RWPE2 (cell line): ENCODE measurements at regions not wholly inside any gene's neighbourhood (a gene's known extent, or its start where the extent isn't known, plus 50 kb on each side); places are given as distances from the start of the nearest gene placed in this dataset.
A peak's percentile ranks its signal among the peaks of the same experiment; 100 is the strongest.
"Not testable (repeated sequence)": the region's sequence is repeated elsewhere in the genome, so short reads cannot be mapped to it uniquely, and the experiment has no call there.

Experiments
- ATAC-seq: fragments of 200-7000 bp; cut with Tn5 transposase; 3 replicates; pipeline ENCODE4 v1.9.1; 2021; ENCODE audit warnings: low read depth
- DNase-seq: peaks from one replicate; pipeline ENCODE4 v3.0.0-alpha.2; 2020; ENCODE audit warnings: low spot score
- H3K27ac ChIP-seq: fragments of 450-650 bp; 2 replicates; pipeline ENCODE4 v1.5.1; 2017; ENCODE audit warnings: mild to moderate bottlenecking; ENCODE audit not compliant: poor library complexity, severe bottlenecking
- H3K27me3 ChIP-seq: fragments of 250-450 bp; sonication (Bioruptor Pico); 2 replicates; pipeline ENCODE4 v1.5.1; 2021; ENCODE audit warnings: mild to moderate bottlenecking, moderate library complexity; ENCODE audit not compliant: insufficient read depth, poor library complexity, severe bottlenecking
- H3K36me3 ChIP-seq: fragments of 250-450 bp; sonication (Bioruptor Pico); 2 replicates; pipeline ENCODE4 v1.5.1; 2020; ENCODE audit warnings: low read depth, mild to moderate bottlenecking, moderate library complexity
- H3K4me1 ChIP-seq: fragments of 250-450 bp; sonication (Bioruptor Pico); 2 replicates; pipeline ENCODE4 v1.5.1; 2021; ENCODE audit warnings: mild to moderate bottlenecking, moderate library complexity; ENCODE audit not compliant: insufficient read depth, poor library complexity, severe bottlenecking
- H3K4me3 ChIP-seq: fragments of 250-450 bp; sonication (Bioruptor Pico); 2 replicates; pipeline ENCODE4 v1.5.1; 2021; ENCODE audit warnings: mild to moderate bottlenecking, moderate library complexity; ENCODE audit not compliant: severe bottlenecking
- H3K9me3 ChIP-seq: fragments of 250-450 bp; sonication (Bioruptor Pico); 2 replicates; pipeline ENCODE4 v1.5.1; 2021; ENCODE audit warnings: mild to moderate bottlenecking, moderate library complexity; ENCODE audit not compliant: severe bottlenecking
- TF ChIP-seq, protein P1 (sequence below): fragments of 450-650 bp; IDR thresholded peaks from one replicate; pipeline ENCODE4 v1.5.1; 2017; ENCODE audit warnings: mild to moderate bottlenecking, moderate library complexity; ENCODE audit not compliant: poor library complexity, severe bottlenecking

DNA sequence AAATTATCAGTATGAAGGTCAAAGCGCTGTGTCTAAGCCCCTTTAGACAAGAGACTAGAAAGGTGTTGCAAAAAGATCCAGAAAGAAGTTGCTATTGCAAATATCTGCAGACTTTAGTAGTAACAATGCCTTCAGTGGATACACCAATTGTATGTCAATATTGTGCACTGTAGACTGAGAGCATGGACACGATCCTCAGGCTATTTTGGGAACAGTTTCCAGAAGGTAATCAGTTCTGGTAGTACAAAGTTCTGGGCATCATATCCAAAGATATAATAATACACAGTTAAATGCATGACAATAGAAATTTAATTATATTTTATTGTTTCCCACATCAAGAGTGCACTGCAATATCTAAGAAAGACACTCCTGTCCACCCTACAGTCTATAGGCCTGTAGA is 84.1 kb upstream of the LUZP2 start:
- no peaks in the 10 kb centered on the region for H3K27me3 ChIP-seq
- TF ChIP-seq, protein P1, sequence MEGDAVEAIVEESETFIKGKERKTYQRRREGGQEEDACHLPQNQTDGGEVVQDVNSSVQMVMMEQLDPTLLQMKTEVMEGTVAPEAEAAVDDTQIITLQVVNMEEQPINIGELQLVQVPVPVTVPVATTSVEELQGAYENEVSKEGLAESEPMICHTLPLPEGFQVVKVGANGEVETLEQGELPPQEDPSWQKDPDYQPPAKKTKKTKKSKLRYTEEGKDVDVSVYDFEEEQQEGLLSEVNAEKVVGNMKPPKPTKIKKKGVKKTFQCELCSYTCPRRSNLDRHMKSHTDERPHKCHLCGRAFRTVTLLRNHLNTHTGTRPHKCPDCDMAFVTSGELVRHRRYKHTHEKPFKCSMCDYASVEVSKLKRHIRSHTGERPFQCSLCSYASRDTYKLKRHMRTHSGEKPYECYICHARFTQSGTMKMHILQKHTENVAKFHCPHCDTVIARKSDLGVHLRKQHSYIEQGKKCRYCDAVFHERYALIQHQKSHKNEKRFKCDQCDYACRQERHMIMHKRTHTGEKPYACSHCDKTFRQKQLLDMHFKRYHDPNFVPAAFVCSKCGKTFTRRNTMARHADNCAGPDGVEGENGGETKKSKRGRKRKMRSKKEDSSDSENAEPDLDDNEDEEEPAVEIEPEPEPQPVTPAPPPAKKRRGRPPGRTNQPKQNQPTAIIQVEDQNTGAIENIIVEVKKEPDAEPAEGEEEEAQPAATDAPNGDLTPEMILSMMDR = no peak
- H3K27ac ChIP-seq = no peak overlapping the region
- no peak for DNase-seq
- H3K4me1 ChIP-seq = no peaks in the 10 kb centered on the region
- H3K9me3 ChIP-seq = no peaks in the 10 kb centered on the region
- no peak for ATAC-seq
- H3K36me3 ChIP-seq = no peaks in the 10 kb centered on the region
- no peak overlapping the region for H3K4me3 ChIP-seq

DNA sequence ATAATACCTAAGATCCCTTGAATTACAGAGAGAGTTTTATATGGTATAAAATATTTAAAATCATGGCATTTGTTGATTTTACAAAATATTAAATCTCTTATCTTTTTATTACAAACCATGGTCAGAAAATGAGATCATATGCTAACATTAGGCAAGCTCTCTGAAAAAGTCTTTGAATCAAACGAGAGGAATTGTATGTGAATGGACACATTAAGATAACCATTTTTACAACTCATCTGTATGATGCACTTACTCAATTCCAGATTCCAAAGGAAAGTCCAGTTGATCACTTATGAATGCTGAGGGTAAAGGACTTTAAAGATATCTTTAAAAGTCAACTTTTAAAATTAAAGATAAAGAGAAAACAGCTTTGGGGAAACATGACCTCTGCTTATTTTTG is 83.5 kb upstream of the LUZP2 start:
- DNase-seq = no peak
- no peaks in the 10 kb centered on the region for H3K27me3 ChIP-seq

DNA sequence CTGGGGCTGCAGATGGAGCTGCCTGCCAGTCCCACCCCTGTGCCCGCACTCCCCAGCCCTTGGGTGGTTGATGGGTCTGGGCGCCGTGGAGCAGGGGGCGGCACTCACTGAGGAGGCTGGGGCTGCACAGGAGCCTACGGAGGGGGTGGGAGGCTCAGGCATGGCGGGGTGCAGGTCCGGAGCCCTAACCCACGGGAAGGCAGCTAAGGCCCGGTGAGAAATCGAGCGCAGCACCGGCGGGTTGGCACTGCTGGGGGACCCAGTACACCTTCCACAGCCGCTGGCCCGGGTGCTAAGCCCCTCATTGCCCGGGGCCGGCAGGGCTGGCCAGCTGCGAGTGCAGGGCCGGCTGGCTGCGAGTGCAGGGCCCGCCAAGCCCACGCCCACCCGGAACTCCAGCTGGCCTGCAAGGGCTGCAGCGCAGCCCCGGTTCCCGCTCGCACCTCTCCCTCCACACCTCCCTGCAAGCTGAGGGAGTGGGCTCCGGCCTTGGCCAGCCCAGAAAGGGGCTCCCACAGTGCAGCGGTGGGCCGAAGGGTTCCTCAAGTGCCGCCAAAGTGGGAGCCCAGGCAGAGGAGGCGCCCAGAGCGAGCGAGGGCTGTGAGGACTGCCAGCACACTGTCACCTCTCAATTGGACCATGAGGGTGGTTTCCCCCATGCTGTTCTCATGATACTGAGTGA is 80.8 kb upstream of the LUZP2 start:
- ATAC-seq, H3K4me3 ChIP-seq, H3K27me3 ChIP-seq: not testable (repeated sequence)

More for the DNA sequence above, 83.5 kb upstream of the LUZP2 start:
- no peaks in the 10 kb centered on the region for H3K36me3 ChIP-seq
- H3K27ac ChIP-seq = no peak overlapping the region
- ATAC-seq = no peak
- H3K4me1 ChIP-seq = no peaks in the 10 kb centered on the region
- H3K4me3 ChIP-seq = no peak overlapping the region
- TF ChIP-seq, protein P1 = no peak
- no peaks in the 10 kb centered on the region for H3K9me3 ChIP-seq

DNA sequence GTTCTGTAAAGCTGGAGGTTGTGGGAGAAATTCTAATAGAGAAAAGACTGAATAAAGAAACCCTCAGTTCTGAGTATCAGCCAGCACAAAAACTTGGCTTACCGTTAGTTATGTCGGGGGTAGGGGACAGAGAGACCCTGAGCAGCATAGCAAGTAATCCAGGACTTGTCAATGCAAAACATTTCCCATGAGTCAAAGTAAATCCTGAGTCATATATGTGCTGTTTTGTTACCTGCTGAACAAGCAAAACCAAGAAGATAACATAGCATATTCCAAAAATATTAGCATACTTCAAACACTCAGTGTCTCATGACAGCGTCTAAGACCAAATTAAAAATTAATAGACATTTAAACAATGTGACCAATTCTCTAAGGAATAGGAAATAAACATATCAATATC is 75.1 kb upstream of the LUZP2 start:
- Histone ChIP-seq H3K27ac (no peak overlapping the region), H3K9me3 (no peaks in the 10 kb centered on the region), H3K4me1 (no peaks in the 10 kb centered on the region), H3K36me3 (no peaks in the 10 kb centered on the region), H3K27me3 (peaks cover 4% of the 10 kb centered on the region), H3K4me3 (no peak overlapping the region)
- no peak for DNase-seq
- TF ChIP-seq, protein P1 = no peak
- ATAC-seq = peak; percentile 36; the same call in 1 of the 3 replicates

More for the DNA sequence above, 80.8 kb upstream of the LUZP2 start:
- H3K36me3 ChIP-seq, H3K27ac ChIP-seq, DNase-seq, H3K9me3 ChIP-seq, H3K4me1 ChIP-seq: not testable (repeated sequence)

DNA sequence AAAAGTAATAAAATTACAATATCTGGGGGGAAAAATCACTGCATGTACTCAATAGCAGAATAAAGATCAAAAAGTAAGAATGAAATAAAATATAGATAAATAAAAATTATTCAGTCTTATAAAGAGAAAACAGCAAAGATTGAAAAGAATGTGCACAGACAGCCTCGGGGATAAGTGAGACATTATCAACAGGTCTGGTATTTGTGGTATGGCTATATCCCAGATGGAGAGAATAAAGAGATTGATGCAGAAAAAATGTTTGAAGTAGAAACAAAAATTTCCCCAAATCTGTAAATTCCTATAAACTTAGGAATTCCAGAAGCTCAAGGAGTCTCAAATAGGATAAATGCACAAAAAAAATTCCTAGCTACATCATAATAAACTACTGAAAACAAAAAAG is 74.5 kb upstream of the LUZP2 start:
- H3K9me3 ChIP-seq = no peaks in the 10 kb centered on the region
- H3K36me3 ChIP-seq = no peaks in the 10 kb centered on the region
- TF ChIP-seq, protein P1 = no peak
- ATAC-seq = no peak
- DNase-seq = no peak
- H3K4me3 ChIP-seq = no peak overlapping the region
- peaks cover 4% of the 10 kb centered on the region for H3K27me3 ChIP-seq
- no peak overlapping the region for H3K27ac ChIP-seq
- H3K4me1 ChIP-seq = no peaks in the 10 kb centered on the region
